Erythroblast (primary cell): ENCODE measurements at regions not wholly inside any gene's neighbourhood (a gene's known extent, or its start where the extent isn't known, plus 50 kb on each side); places are given as distances from the start of the nearest gene placed in this dataset.

Experiments used
- GATA1 ChIP-seq: IDR thresholded peaks from 2 replicates; pipeline ENCODE4 v1.6.1; 2011; ENCODE audit warnings: low read depth, mild to moderate bottlenecking, control low read depth, low read length, moderate library complexity
- POLR2A ChIP-seq: IDR thresholded peaks from 2 replicates; pipeline ENCODE4 v1.6.1; 2011; ENCODE audit warnings: mild to moderate bottlenecking, low read length

DNA sequence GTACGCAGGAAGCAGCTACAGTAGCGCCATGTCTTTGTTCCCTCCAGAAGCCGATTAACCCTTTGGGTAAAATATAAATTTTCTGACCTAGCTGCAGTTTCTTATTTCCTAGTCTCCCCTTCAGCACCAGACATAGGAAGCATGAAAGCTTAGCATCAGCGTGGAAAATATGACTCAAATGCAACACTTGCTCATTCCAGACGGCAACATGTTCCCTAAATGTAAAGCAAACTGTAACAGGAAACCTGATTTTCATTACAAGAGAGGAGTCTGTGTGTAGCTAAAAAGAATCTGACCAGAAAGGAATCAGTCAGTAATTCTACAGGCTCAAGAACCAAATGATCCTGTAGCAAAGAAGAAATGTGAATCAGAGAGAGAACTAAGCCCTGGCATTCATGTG lies 219.2 kb downstream of the C7orf25 start:
- TF ChIP-seq POLR2A (no peak), GATA1 (no peak)
